M059J (cell line): ENCODE measurements at regions not wholly inside any gene's neighbourhood (a gene's known extent, or its start where the extent isn't known, plus 50 kb on each side); places are given as distances from the start of the nearest gene placed in this dataset.
A peak's percentile ranks its signal among the peaks of the same experiment; 100 is the strongest.

ENCODE experiments used
- DNase-seq: peaks from one replicate; pipeline ENCODE4 v3.0.0-alpha.2; 2012; ENCODE audit warnings: low read depth

- DNase-seq = peak; percentile 74
Observed at GRCh38 chrX:40278340-40279090, 180.8 kb upstream of the BCOR start.

- no peak for DNase-seq
Observed at GRCh38 chrX:40277672-40278071, 179.9 kb upstream of the BCOR start.

- DNase-seq = no peak
Observed at GRCh38 chrX:40273356-40274050, 175.7 kb upstream of the BCOR start.

- no peak for DNase-seq
Observed at GRCh38 chrX:40272776-40273175, 175.0 kb upstream of the BCOR start.

GRCh38 chrX:40272141-40272540 is 174.4 kb upstream of the BCOR start:
- DNase-seq = peak; percentile 72

GRCh38 chrX:40268188-40268520 is 170.4 kb upstream of the BCOR start:
- no peak for DNase-seq

- no peak for DNase-seq
Observed at GRCh38 chrX:40267334-40268187, 169.8 kb upstream of the BCOR start.

- peak; percentile 60 for DNase-seq
Observed at GRCh38 chrX:40266490-40267333, 169.0 kb upstream of the BCOR start.

- DNase-seq = no peak
Observed at GRCh38 chrX:40265936-40266335, 168.2 kb upstream of the BCOR start.

- DNase-seq = peak; percentile 62
Observed at GRCh38 chrX:40263014-40263560, 165.3 kb upstream of the BCOR start.

- DNase-seq = peak; percentile 81
Observed at GRCh38 chrX:40262157-40263013, 164.6 kb upstream of the BCOR start.

- DNase-seq = no peak
Observed at GRCh38 chrX:40261833-40262156, 164.0 kb upstream of the BCOR start.

GRCh38 chrX:40260146-40260747 is 162.5 kb upstream of the BCOR start:
- DNase-seq = peak; percentile 26

GRCh38 chrX:40258909-40259308 is 161.2 kb upstream of the BCOR start:
- no peak for DNase-seq

GRCh38 chrX:40253771-40254170 is 156.0 kb upstream of the BCOR start:
- no peak for DNase-seq

- DNase-seq = no peak
Observed at GRCh38 chrX:40249582-40249981, 151.8 kb upstream of the BCOR start.

- no peak for DNase-seq
Observed at GRCh38 chrX:40248822-40249221, 151.1 kb upstream of the BCOR start.

- no peak for DNase-seq
Observed at GRCh38 chrX:40247848-40248622, 150.3 kb upstream of the BCOR start.

- DNase-seq = no peak
Observed at GRCh38 chrX:40247382-40247781, 149.6 kb upstream of the BCOR start.
